Spleen (tissue), 7 donors: ENCODE measurements at regions not wholly inside any gene's neighbourhood (a gene's known extent, or its start where the extent isn't known, plus 50 kb on each side); places are given as distances from the start of the nearest gene placed in this dataset.

Source experiments
- POLR2A ChIP-seq, 3 donors: fragments of 450-650 bp; IDR thresholded peaks; one replicate each; pipeline ENCODE4 v1.5.1; 2017; ENCODE audit warnings: antibody characterized with exemption in 3 of 3, mild to moderate bottlenecking in 1 of 3
- POLR2AphosphoS5 ChIP-seq, 3 donors: sonication (generic); formaldehyde crosslinking; IDR thresholded peaks; one replicate each; pipeline ENCODE4 v1.5.1; 2017; ENCODE audit warnings: antibody characterized with exemption in 3 of 3
- TF ChIP-seq, protein P1 (sequence below), 11 experiments: fragments of 200-600 bp in 7 of 11; fragments of 450-650 bp in 4 of 11; sonication (generic) in 4 of 11; IDR thresholded peaks in 8 of 11; conservative IDR thresholded peaks in 3 of 11; 1 replicate in 7 of 11; 2 replicates in 4 of 11; pipeline versions ENCODE4 v1.4.0 to v1.8.0; 2016 to 2021; ENCODE audit warnings: antibody characterized with exemption in 11 of 11, inconsistent platforms in 4 of 11, mild to moderate bottlenecking in 1 of 11
- donor health status: DM: no; HTN: no; CAD: no; lungs with moderate emphysema.
- donor health status: DM: no; HTN: no; CAD: no.
- donor health status: DM: no; HTN: no; CAD: no.

DNA sequence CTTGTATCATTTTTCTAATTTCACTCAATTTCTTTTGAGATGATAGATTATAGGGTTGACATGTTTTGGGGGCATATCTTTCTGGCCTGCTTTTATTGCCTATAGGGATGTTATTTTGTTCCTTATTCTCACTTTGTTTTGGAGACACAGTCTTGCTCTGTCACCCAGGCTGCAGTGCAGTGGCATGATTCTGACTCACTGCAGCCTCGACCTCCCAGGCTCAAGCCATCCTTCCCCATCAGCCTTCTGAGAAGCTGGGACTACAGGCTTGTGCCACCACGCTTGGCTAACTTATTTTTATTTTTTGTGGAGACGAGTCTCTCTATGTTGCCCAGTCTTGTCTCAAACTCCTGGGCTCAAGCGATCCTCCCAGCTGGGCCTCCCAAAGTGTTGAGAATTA lies 72.8 kb upstream of the FAN1 start:
- TF ChIP-seq, protein P1, sequence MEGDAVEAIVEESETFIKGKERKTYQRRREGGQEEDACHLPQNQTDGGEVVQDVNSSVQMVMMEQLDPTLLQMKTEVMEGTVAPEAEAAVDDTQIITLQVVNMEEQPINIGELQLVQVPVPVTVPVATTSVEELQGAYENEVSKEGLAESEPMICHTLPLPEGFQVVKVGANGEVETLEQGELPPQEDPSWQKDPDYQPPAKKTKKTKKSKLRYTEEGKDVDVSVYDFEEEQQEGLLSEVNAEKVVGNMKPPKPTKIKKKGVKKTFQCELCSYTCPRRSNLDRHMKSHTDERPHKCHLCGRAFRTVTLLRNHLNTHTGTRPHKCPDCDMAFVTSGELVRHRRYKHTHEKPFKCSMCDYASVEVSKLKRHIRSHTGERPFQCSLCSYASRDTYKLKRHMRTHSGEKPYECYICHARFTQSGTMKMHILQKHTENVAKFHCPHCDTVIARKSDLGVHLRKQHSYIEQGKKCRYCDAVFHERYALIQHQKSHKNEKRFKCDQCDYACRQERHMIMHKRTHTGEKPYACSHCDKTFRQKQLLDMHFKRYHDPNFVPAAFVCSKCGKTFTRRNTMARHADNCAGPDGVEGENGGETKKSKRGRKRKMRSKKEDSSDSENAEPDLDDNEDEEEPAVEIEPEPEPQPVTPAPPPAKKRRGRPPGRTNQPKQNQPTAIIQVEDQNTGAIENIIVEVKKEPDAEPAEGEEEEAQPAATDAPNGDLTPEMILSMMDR (IDR thresholded peaks at IDR 0.05 in 8 of 11, conservative IDR thresholded peaks at IDR 0.05 in 3 of 11): no peak
- TF ChIP-seq POLR2AphosphoS5 (IDR thresholded peaks at IDR 0.05) (no peak), POLR2A (IDR thresholded peaks at IDR 0.05) (no peak)
